ENCODE measurements at regions not wholly inside any gene's neighbourhood (a gene's known extent, or its start where the extent isn't known, plus 50 kb on each side); places are given as distances from the start of the nearest gene placed in this dataset.
A peak's percentile ranks its signal among the peaks of the same experiment; 100 is the strongest.

DNA sequence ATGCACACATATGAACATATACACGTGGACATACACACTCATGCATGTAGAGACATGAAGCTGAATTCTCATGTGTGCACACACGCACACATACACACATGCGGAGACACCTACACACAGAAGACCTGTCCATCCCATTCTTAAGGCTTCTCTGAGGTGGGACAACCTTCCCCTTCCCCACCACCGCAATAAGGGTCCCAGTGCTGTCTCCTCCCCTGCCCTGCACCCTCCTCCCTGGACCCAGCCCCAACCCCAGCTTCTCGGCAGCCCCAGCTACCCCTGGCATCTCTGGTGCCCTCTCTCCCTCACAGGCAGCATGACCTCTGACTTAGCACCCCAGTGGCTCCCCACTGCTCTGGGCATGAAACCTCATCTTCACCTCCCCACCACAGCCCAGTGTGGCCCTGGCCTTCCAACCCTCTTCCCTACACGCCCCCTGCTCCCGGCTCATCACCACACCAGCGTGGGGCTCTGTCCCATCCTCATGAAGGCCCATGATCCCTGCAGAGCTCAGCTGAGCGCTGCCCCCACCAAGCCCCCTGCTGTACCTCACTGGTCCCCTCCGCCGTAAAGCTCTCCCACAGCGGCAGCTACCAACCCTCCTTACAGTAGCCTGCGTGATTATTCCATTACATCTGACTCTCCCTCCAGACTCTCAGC, 204.1 kb upstream of the ZNF536 start:
- Histone ChIP-seq H3K4me3 (no peak overlapping the region), H3K4me1 (no peaks in the 10 kb centered on the region), H3K9me3 (no peaks in the 10 kb centered on the region), H3K27ac (no peak overlapping the region), H3K27me3 (no peaks in the 10 kb centered on the region), H3K36me3 (no peaks in the 10 kb centered on the region)
- peak; percentile 32 to 77 for DNase-seq (ENCODE audit: extremely low spot score in 2 of 2)
- no peak for TF ChIP-seq POLR2A (IDR thresholded peaks at IDR 0.05)
- TF ChIP-seq, protein P1, sequence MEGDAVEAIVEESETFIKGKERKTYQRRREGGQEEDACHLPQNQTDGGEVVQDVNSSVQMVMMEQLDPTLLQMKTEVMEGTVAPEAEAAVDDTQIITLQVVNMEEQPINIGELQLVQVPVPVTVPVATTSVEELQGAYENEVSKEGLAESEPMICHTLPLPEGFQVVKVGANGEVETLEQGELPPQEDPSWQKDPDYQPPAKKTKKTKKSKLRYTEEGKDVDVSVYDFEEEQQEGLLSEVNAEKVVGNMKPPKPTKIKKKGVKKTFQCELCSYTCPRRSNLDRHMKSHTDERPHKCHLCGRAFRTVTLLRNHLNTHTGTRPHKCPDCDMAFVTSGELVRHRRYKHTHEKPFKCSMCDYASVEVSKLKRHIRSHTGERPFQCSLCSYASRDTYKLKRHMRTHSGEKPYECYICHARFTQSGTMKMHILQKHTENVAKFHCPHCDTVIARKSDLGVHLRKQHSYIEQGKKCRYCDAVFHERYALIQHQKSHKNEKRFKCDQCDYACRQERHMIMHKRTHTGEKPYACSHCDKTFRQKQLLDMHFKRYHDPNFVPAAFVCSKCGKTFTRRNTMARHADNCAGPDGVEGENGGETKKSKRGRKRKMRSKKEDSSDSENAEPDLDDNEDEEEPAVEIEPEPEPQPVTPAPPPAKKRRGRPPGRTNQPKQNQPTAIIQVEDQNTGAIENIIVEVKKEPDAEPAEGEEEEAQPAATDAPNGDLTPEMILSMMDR (IDR thresholded peaks at IDR 0.05), result no peak
- no peak for TF ChIP-seq POLR2AphosphoS5 (IDR thresholded peaks at IDR 0.05; ENCODE audit: insufficient read depth in 1 of 2, low read depth in 1 of 2)
- intact Hi-C loops (cut with DNase I), result no loop called here

DNA sequence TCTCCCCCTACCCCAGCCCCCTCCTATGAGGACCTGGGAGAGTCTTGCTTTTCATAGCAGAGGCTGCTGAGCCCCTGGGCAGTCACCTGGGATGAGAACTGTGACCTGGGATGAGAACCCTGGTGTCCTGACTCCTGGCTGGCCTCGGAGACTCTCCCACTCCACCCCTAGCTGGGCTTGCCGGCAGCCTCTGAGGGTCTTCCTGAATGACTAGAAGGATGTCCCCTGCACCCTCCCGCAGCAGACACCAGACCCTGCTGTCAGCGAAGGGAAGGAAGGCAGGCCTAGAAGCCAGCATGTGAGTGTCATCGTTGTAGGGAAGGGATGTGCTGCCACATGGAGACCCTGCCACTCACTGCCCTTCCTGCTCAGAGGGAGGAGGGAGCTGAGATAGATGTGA, 203.4 kb upstream of the ZNF536 start:
- Histone ChIP-seq H3K9me3 (no peaks in the 10 kb centered on the region), H3K4me1 (no peaks in the 10 kb centered on the region), H3K36me3 (no peaks in the 10 kb centered on the region), H3K4me3 (no peak overlapping the region), H3K27me3 (no peaks in the 10 kb centered on the region), H3K27ac (no peak overlapping the region)
- TF ChIP-seq POLR2A (IDR thresholded peaks at IDR 0.05), result no peak
- DNase-seq (ENCODE audit: extremely low spot score in 2 of 2), result peak; percentile 65 to 70
- intact Hi-C loops (cut with DNase I), result no loop called here

GRCh38 chr19:30169196-30169900, 202.8 kb upstream of the ZNF536 start:
- DNase-seq (ENCODE audit: extremely low spot score in 2 of 2), result peak; percentile 47 to 87
- Histone ChIP-seq H3K27ac (no peak overlapping the region), H3K9me3 (no peaks in the 10 kb centered on the region), H3K4me1 (no peaks in the 10 kb centered on the region), H3K4me3 (no peak overlapping the region), H3K36me3 (no peaks in the 10 kb centered on the region), H3K27me3 (no peaks in the 10 kb centered on the region)
- intact Hi-C loops (cut with DNase I), result no loop called here
- TF ChIP-seq POLR2A (IDR thresholded peaks at IDR 0.05), result no peak
- TF ChIP-seq, protein P1 (IDR thresholded peaks at IDR 0.05), result no peak
- no peak for TF ChIP-seq POLR2AphosphoS5 (IDR thresholded peaks at IDR 0.05; ENCODE audit: insufficient read depth in 1 of 2, low read depth in 1 of 2)

DNA sequence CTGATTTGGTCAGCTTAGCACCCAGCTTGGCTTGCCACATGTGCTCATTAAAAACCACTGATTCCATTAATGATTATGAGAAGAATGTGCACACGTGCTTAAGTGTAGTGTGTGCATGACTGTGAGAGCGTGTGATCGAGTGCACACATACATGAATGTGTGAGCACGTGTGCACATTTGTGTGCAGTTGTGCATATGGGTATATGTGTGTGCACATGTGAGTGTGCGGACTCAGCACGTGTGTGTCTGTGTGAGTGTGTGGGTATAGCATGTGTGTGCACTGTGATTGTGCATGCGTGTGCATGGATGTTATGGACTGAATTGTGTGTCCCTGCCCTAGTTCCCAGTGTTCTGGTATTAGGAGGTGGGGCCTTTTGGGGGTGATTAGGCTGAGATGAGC, 202.1 kb upstream of the ZNF536 start:
- no peaks in the 10 kb centered on the region for H3K27me3 ChIP-seq
- H3K9me3 ChIP-seq, result no peaks in the 10 kb centered on the region
- intact Hi-C loops (cut with DNase I), result no loop called here
- peak in 1 of 2 donors; percentile 4 for DNase-seq (ENCODE audit: extremely low spot score in 2 of 2)
- H3K36me3 ChIP-seq, result no peaks in the 10 kb centered on the region
- TF ChIP-seq POLR2A (IDR thresholded peaks at IDR 0.05) (no peak), POLR2AphosphoS5 (IDR thresholded peaks at IDR 0.05; ENCODE audit: insufficient read depth in 1 of 2, low read depth in 1 of 2) (no peak)
- TF ChIP-seq, protein P1 (IDR thresholded peaks at IDR 0.05), result no peak
- no peak overlapping the region for H3K4me3 ChIP-seq
- no peaks in the 10 kb centered on the region for H3K4me1 ChIP-seq
- H3K27ac ChIP-seq, result no peak overlapping the region

DNA sequence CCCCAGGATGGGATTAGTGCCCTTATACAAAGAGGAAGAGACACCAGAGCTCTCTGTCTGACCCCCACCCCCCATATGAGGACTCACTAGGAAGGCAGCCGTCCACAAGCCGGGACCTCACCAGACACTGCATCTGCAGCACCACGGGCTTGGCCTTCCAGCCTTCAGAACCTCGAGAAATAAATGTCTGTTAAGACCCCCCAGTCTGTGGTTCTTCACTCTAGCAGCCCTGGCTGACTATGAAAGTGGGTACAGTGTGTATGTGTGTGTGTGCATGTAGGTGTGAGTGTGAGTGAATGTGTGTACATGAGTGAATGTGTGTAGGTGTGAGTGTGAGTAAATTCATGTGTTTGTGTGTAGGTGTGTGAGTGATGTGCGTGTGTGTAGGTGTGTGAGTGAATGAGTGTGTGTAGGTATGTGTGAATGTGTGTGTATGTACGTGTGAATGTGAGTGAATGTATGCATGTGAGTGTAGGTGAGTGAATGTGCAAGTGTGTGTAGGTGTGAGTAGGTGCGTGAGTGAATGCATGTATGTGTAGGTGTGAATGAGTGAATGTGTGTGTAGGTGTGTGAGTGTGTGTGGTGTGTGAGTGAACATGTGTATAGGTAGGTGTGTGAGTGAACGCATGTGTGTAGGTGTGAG, 201.6 kb upstream of the ZNF536 start:
- TF ChIP-seq, protein P1 (IDR thresholded peaks at IDR 0.05), result no peak
- no peak for TF ChIP-seq POLR2AphosphoS5 (IDR thresholded peaks at IDR 0.05; ENCODE audit: insufficient read depth in 1 of 2, low read depth in 1 of 2)
- no peak for TF ChIP-seq POLR2A (IDR thresholded peaks at IDR 0.05)
- Histone ChIP-seq H3K9me3 (no peaks in the 10 kb centered on the region), H3K4me1 (no peaks in the 10 kb centered on the region), H3K36me3 (no peaks in the 10 kb centered on the region), H3K27ac (no peak overlapping the region), H3K27me3 (no peaks in the 10 kb centered on the region), H3K4me3 (no peak overlapping the region)
- DNase-seq (ENCODE audit: extremely low spot score in 2 of 2), result peak; percentile 64 to 77
- intact Hi-C loops (cut with DNase I), result no loop called here
